Smooth muscle cell (in vitro differentiated cells): ENCODE measurements at regions not wholly inside any gene's neighbourhood (a gene's known extent, or its start where the extent isn't known, plus 50 kb on each side); places are given as distances from the start of the nearest gene placed in this dataset.

Experiments used
- DNase-seq: peaks from one replicate; lab custom pipeline; 2025; ENCODE audit not compliant: unreplicated experiment; lab: John Stamatoyannopoulos, UW
- H2AFZ ChIP-seq: fragments of 200-600 bp; sonication (generic); 2 replicates; pipeline ENCODE4 v1.6.0; 2016; ENCODE audit warnings: antibody characterized with exemption, low read depth, mild to moderate bottlenecking
- H3F3A ChIP-seq: fragments of 200-600 bp; sonication (generic); 2 replicates; pipeline ENCODE4 v1.6.0; 2017; ENCODE audit warnings: antibody characterized with exemption, low read depth
- H3K27ac ChIP-seq: fragments of 200-600 bp; sonication (generic); 2 replicates; pipeline ENCODE4 v1.5.1; 2016; ENCODE audit warnings: low read depth, mild to moderate bottlenecking
- H3K27me3 ChIP-seq: fragments of 200-600 bp; sonication (generic); 2 replicates; pipeline ENCODE4 v1.6.1; 2016; ENCODE audit warnings: low read depth, mild to moderate bottlenecking
- H3K36me3 ChIP-seq: fragments of 200-600 bp; sonication (generic); 2 replicates; pipeline ENCODE4 v1.5.1; 2016; ENCODE audit warnings: low read depth
- H3K4me1 ChIP-seq: fragments of 200-600 bp; sonication (generic); 2 replicates; pipeline ENCODE4 v1.5.1; 2016; ENCODE audit warnings: low read depth
- H3K4me2 ChIP-seq: fragments of 200-600 bp; sonication (generic); 2 replicates; pipeline ENCODE4 v1.6.0; 2016; ENCODE audit warnings: mild to moderate bottlenecking
- H3K4me3 ChIP-seq: fragments of 200-600 bp; sonication (generic); 2 replicates; pipeline ENCODE4 v1.5.1; 2016; ENCODE audit warnings: mild to moderate bottlenecking
- H3K79me2 ChIP-seq: fragments of 200-600 bp; sonication (generic); 2 replicates; pipeline ENCODE4 v1.6.0; 2016; ENCODE audit warnings: low read depth, mild to moderate bottlenecking
- H3K9ac ChIP-seq: fragments of 200-600 bp; sonication (generic); 2 replicates; pipeline ENCODE4 v1.6.0; 2016; ENCODE audit warnings: low read depth
- H3K9me3 ChIP-seq: fragments of 200-600 bp; sonication (generic); replicated peaks from 2 replicates; pipeline ENCODE4 v1.5.1; 2016; ENCODE audit warnings: low read depth
- H4K20me1 ChIP-seq: fragments of 200-600 bp; sonication (generic); 2 replicates; pipeline ENCODE4 v1.6.0; 2016; ENCODE audit warnings: low read depth
- WGBS: methylation state at CpG from one replicate; pipeline ENCODE4 v1.1.7; 2016; ENCODE audit warnings: low lambda C conversion rate; 5-methylcytosine and 5-hydroxymethylcytosine counted together
- TF ChIP-seq, protein P1 (sequence below): fragments of 200-600 bp; sonication (generic); IDR thresholded peaks from 2 replicates; pipeline ENCODE4 v1.5.1; 2017; ENCODE audit warnings: borderline replicate concordance, mild to moderate bottlenecking, antibody characterized with exemption; ENCODE audit not compliant: insufficient read depth, poor library complexity, severe bottlenecking

DNA sequence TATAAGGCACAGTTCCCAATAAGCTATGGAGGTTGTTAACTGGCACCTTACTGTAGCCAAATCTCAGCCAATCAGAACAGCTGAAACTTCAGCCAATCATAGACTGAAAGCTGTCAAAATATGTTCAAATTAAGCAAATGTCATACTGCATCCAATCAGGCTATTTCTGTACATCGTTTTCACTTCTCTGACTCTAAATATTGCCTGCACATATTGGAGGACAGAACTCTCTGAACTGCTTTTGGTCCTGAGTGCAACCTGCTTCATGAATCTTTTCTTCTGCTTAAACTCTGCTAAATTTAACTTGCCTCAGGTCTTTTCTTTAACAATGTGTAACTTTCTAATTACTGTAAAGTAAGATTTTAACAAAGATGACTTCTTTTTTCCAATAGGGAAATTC, 1198.9 kb upstream of the PCDH7 start:
- no peak for DNase-seq
- Histone ChIP-seq H3K9ac (no peak overlapping the region), H4K20me1 (no peaks in the 10 kb centered on the region), H3K4me2 (no peak overlapping the region), H3K27me3 (no peaks in the 10 kb centered on the region), H3K4me1 (no peaks in the 10 kb centered on the region), H3F3A (no peaks in the 10 kb centered on the region), H3K9me3 (no peaks in the 10 kb centered on the region), H2AFZ (no peak overlapping the region), H3K36me3 (no peaks in the 10 kb centered on the region), H3K27ac (no peak overlapping the region), H3K79me2 (no peaks in the 10 kb centered on the region), H3K4me3 (no peak overlapping the region)
- TF ChIP-seq, protein P1, sequence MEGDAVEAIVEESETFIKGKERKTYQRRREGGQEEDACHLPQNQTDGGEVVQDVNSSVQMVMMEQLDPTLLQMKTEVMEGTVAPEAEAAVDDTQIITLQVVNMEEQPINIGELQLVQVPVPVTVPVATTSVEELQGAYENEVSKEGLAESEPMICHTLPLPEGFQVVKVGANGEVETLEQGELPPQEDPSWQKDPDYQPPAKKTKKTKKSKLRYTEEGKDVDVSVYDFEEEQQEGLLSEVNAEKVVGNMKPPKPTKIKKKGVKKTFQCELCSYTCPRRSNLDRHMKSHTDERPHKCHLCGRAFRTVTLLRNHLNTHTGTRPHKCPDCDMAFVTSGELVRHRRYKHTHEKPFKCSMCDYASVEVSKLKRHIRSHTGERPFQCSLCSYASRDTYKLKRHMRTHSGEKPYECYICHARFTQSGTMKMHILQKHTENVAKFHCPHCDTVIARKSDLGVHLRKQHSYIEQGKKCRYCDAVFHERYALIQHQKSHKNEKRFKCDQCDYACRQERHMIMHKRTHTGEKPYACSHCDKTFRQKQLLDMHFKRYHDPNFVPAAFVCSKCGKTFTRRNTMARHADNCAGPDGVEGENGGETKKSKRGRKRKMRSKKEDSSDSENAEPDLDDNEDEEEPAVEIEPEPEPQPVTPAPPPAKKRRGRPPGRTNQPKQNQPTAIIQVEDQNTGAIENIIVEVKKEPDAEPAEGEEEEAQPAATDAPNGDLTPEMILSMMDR: no peak
- whole genome bisulfite sequencing: 92% methylated on average over 1 of the region's 1 CpG

DNA sequence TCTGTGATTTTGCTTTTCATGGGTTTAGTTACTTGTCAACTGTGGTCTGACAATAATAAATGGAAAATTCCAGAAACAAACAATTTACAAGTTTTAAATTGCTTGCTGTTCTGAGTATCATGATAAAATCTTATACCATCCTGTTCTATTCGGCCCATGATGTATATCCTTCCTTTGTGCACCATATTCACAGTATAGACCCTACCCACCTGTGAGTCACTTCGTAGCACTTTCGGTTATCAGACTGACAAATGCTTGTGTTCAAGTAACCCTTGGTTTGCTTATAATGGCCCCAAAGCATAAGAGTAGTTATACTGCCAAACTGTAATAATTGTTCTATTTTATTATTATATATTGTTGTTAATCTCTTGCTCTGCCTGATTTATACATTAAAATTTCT, 1183.4 kb upstream of the PCDH7 start:
- Histone ChIP-seq H3K4me1 (no peaks in the 10 kb centered on the region), H3K9me3 (no peaks in the 10 kb centered on the region), H4K20me1 (no peaks in the 10 kb centered on the region), H3K4me2 (no peak overlapping the region), H3F3A (no peaks in the 10 kb centered on the region), H3K79me2 (no peaks in the 10 kb centered on the region), H3K36me3 (no peaks in the 10 kb centered on the region), H3K9ac (no peak overlapping the region), H3K27ac (no peak overlapping the region), H3K27me3 (no peaks in the 10 kb centered on the region), H2AFZ (no peak overlapping the region), H3K4me3 (no peak overlapping the region)
- no peak for DNase-seq
- TF ChIP-seq, protein P1: no peak
- 95% methylated on average over 3 of the region's 3 CpGs for WGBS

DNA sequence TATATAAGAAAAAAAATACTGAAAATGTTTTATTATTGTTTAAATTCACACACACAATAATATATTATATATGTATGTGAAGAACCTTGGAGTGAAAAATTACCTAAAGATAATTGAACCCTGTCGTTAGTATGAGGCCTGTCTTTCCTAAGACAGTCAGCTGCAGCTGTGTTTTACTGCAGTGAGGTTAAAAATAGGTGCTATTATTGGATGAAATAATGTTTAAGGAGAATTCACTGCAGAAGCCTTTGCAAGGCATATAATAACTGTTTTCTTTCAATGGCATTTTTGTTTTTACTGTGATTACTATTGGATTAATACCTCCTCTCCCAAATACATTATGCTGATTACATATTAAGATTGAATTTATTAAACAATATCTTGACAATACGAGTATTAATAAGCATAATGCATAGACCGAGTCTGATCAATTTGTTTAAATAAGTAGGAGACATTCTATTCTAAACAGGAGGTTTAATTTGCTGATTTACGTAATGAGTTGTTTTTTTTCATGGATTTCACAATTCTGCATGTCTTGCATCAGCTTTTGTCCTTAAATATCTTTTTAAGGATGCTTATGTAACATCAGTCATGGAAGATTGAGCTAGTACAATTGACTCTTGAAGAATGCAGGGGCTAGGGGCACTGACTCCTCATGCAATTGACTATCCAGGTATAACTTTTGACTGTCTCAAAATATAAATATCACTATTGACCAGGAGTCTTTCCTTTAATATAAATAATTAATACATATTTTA, 1181.1 kb upstream of the PCDH7 start:
- no peaks in the 10 kb centered on the region for H3K79me2 ChIP-seq
- H3K4me2 ChIP-seq: no peak overlapping the region
- no peak overlapping the region for H2AFZ ChIP-seq
- WGBS: 73% methylated on average over 4 of the region's 4 CpGs
- no peak for DNase-seq
- H3K4me1 ChIP-seq: no peaks in the 10 kb centered on the region
- TF ChIP-seq, protein P1: no peak
- no peaks in the 10 kb centered on the region for H3F3A ChIP-seq
- H3K4me3 ChIP-seq: no peak overlapping the region
- no peak overlapping the region for H3K27ac ChIP-seq
- no peaks in the 10 kb centered on the region for H3K27me3 ChIP-seq
- no peaks in the 10 kb centered on the region for H3K36me3 ChIP-seq
- H3K9ac ChIP-seq: no peak overlapping the region
- no peaks in the 10 kb centered on the region for H3K9me3 ChIP-seq
- no peaks in the 10 kb centered on the region for H4K20me1 ChIP-seq
